GM12872 (cell line): ENCODE measurements at regions not wholly inside any gene's neighbourhood (a gene's known extent, or its start where the extent isn't known, plus 50 kb on each side); places are given as distances from the start of the nearest gene placed in this dataset.

Experiments used
- TF ChIP-seq, protein P1 (sequence below): IDR thresholded peaks from 3 replicates; pipeline ENCODE4 v1.5.1; 2011; ENCODE audit warnings: low read depth, mild to moderate bottlenecking, low read length, moderate library complexity; ENCODE audit not compliant: insufficient read depth

DNA sequence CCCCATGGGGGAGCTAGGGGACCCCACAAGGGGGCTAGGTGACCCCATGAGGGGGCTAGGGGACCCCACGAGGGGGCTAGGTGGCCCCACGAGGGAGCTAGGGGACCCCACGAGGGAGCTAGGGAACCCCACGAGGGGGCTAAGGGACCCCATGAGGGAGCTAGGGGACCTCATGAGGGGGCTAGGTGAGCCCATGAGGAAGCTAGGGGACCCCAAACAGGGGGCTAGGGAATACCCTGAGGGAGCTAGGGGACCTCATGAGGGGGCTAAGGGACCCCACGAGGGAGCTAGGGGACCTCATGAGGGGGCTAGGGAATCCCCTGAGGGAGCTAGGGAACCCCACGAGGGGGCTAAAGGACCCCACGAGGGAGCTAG, 50.5 kb upstream of the DMRTB1 start:
- TF ChIP-seq, protein P1, sequence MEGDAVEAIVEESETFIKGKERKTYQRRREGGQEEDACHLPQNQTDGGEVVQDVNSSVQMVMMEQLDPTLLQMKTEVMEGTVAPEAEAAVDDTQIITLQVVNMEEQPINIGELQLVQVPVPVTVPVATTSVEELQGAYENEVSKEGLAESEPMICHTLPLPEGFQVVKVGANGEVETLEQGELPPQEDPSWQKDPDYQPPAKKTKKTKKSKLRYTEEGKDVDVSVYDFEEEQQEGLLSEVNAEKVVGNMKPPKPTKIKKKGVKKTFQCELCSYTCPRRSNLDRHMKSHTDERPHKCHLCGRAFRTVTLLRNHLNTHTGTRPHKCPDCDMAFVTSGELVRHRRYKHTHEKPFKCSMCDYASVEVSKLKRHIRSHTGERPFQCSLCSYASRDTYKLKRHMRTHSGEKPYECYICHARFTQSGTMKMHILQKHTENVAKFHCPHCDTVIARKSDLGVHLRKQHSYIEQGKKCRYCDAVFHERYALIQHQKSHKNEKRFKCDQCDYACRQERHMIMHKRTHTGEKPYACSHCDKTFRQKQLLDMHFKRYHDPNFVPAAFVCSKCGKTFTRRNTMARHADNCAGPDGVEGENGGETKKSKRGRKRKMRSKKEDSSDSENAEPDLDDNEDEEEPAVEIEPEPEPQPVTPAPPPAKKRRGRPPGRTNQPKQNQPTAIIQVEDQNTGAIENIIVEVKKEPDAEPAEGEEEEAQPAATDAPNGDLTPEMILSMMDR: no peak

DNA sequence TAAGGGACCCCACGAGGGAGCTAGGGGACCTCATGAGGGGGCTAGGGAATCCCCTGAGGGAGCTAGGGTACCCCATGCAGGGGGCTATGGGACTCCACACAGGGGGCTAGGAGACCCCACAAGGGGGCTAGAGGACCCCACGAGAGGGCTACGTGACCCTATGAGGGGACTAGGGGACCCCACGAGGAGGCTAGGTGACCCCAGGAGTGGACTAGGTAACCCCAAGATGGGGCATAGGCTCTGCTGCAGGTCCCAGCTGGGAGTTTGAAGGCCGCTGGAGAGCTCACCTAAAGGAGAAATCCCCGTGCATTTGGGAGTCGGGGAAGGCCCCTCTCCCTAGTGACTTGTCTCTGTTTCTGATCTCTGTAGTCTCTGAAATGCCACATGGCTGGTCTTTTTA, 50.0 kb upstream of the DMRTB1 start:
- TF ChIP-seq, protein P1: no peak
